ENCODE measurements at regions not wholly inside any gene's neighbourhood (a gene's known extent, or its start where the extent isn't known, plus 50 kb on each side); places are given as distances from the start of the nearest gene placed in this dataset.

DNA sequence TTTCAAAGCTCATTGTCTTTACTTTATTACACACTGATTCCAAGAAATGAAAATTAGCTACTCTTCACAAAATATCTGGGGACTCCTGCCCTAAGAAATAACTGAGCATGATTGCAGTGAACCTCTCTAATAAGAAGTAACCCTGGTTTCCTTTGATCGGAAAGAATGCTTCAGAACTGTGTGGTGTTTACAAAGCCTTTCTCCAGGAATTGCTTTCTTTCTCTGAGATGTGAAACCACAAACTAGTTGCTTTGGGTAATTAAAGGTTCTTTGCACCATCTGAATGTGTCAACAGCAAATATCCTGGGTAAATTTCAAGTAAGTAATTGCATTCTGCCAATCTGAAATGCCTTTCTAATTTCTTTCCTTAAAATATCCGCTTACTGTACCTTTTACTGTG is 292.9 kb upstream of the SLIT2 start:
- no peak for DNase-seq (ENCODE audit: low read depth)
- no peak overlapping the region for H3K4me3 ChIP-seq (ENCODE audit: low read length)
- TF ChIP-seq, protein P1, sequence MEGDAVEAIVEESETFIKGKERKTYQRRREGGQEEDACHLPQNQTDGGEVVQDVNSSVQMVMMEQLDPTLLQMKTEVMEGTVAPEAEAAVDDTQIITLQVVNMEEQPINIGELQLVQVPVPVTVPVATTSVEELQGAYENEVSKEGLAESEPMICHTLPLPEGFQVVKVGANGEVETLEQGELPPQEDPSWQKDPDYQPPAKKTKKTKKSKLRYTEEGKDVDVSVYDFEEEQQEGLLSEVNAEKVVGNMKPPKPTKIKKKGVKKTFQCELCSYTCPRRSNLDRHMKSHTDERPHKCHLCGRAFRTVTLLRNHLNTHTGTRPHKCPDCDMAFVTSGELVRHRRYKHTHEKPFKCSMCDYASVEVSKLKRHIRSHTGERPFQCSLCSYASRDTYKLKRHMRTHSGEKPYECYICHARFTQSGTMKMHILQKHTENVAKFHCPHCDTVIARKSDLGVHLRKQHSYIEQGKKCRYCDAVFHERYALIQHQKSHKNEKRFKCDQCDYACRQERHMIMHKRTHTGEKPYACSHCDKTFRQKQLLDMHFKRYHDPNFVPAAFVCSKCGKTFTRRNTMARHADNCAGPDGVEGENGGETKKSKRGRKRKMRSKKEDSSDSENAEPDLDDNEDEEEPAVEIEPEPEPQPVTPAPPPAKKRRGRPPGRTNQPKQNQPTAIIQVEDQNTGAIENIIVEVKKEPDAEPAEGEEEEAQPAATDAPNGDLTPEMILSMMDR (conservative IDR thresholded peaks at IDR 0.05; ENCODE audit: low read length), result no peak

GRCh38 chr4:19947349-19947748 is 304.4 kb upstream of the SLIT2 start:
- DNase-seq (ENCODE audit: low read depth), result peak; percentile 87
- TF ChIP-seq, protein P1 (conservative IDR thresholded peaks at IDR 0.05; ENCODE audit: low read length), result no peak
- no peak overlapping the region for H3K4me3 ChIP-seq (ENCODE audit: low read length)

GRCh38 chr4:19945979-19946380 is 305.7 kb upstream of the SLIT2 start:
- peak; percentile 99 for DNase-seq (ENCODE audit: low read depth)
- TF ChIP-seq, protein P1 (conservative IDR thresholded peaks at IDR 0.05; ENCODE audit: low read length), result no peak
- no peak overlapping the region for H3K4me3 ChIP-seq (ENCODE audit: low read length)

DNA sequence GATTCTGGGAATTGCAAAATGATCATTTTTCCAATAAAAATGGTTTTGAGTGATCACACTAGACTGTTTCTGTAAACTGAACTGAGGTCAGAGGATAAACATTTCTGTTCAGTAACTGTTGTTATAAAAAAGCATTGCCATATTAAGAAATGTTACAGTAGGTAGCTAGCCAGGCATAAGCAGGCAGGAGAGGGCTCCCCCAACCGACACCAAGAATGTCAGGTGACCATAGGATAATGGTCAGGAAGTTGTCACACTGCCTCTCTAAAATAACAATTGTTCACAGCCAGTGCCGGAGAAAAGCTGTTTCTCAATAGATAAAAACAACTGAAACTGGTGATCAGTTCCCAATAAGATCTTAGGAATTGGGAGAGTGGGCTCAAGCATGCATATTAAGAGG is 306.2 kb upstream of the SLIT2 start:
- no peak overlapping the region for H3K4me3 ChIP-seq (ENCODE audit: low read length)
- TF ChIP-seq, protein P1 (conservative IDR thresholded peaks at IDR 0.05; ENCODE audit: low read length), result no peak
- DNase-seq (ENCODE audit: low read depth), result no peak

DNA sequence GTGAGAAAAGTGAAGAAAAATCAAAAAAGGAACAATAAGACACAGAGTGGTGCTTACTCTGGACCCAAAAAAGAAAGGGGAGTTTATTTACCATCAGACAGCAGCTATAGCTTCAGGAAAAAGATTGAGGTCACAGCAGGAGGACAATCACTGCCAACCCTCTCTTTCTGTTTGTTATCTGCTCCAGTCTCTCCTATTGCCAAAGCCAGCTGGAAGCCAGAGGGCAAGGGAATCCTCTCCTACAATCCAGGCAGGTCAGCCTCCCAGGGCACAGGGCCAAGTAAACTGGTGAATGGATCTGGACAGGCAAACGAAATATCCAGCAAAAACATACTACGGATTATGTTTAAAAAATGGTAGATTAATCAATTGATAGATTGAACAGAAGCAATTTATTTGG is 306.9 kb upstream of the SLIT2 start:
- TF ChIP-seq, protein P1 (conservative IDR thresholded peaks at IDR 0.05; ENCODE audit: low read length), result no peak
- no peak overlapping the region for H3K4me3 ChIP-seq (ENCODE audit: low read length)
- no peak for DNase-seq (ENCODE audit: low read depth)

DNA sequence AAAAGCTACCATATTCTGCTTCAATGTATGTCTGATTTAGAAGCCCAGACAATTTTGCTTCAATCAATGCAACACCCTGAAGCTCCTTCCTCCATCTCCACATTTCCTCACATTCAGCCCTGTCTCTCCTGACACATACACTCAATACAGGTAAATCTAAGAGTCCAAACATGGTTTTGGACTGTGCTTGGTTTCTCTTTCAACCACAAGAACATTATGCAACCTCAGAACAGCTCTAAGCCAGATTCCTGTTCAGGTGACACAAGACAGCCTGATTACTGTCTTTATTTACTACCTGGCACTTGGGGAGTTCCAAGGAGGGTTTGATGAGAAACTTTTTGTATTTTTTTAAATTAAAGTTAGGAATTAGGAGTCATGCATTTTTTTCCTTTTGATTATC is 307.5 kb upstream of the SLIT2 start:
- TF ChIP-seq, protein P1 (conservative IDR thresholded peaks at IDR 0.05; ENCODE audit: low read length), result no peak
- no peak overlapping the region for H3K4me3 ChIP-seq (ENCODE audit: low read length)
- DNase-seq (ENCODE audit: low read depth), result no peak

- DNase-seq (ENCODE audit: low read depth), result no peak
- no peak overlapping the region for H3K4me3 ChIP-seq (ENCODE audit: low read length)
- TF ChIP-seq, protein P1 (conservative IDR thresholded peaks at IDR 0.05; ENCODE audit: low read length), result no peak
Observed at GRCh38 chr4:19941434-19941833, 310.3 kb upstream of the SLIT2 start.
